ENCODE measurements at regions not wholly inside any gene's neighbourhood (a gene's known extent, or its start where the extent isn't known, plus 50 kb on each side); places are given as distances from the start of the nearest gene placed in this dataset.

GRCh38 chr2:37543999-37544557, 127.4 kb downstream of the CDC42EP3 start:
- DNase-seq (ENCODE audit: low read depth in 3 of 3), result no peak

GRCh38 chr2:37544591-37545031, 126.8 kb downstream of the CDC42EP3 start:
- no peak for DNase-seq (ENCODE audit: low read depth in 3 of 3)

GRCh38 chr2:37549598-37549997, 121.8 kb downstream of the CDC42EP3 start:
- no peak for DNase-seq (ENCODE audit: low read depth in 3 of 3)

GRCh38 chr2:37550190-37550589, 121.3 kb downstream of the CDC42EP3 start:
- DNase-seq (ENCODE audit: low read depth in 3 of 3), result no peak

GRCh38 chr2:37551783-37552182, 119.7 kb downstream of the CDC42EP3 start:
- DNase-seq (ENCODE audit: low read depth in 3 of 3), result no peak

- DNase-seq (ENCODE audit: low read depth in 3 of 3), result no peak
Observed at GRCh38 chr2:37552339-37552738, 119.1 kb downstream of the CDC42EP3 start.

- no peak for DNase-seq (ENCODE audit: low read depth in 3 of 3)
Observed at GRCh38 chr2:37553411-37554154, 117.9 kb downstream of the CDC42EP3 start.

GRCh38 chr2:37554155-37554510, 117.3 kb downstream of the CDC42EP3 start:
- no peak for DNase-seq (ENCODE audit: low read depth in 3 of 3)

- DNase-seq (ENCODE audit: low read depth in 3 of 3), result no peak
Observed at GRCh38 chr2:37554687-37555086, 116.8 kb downstream of the CDC42EP3 start.

GRCh38 chr2:37555457-37555856, 116.0 kb downstream of the CDC42EP3 start:
- DNase-seq (ENCODE audit: low read depth in 3 of 3), result no peak

- DNase-seq (ENCODE audit: low read depth in 3 of 3), result no peak
Observed at GRCh38 chr2:37556256-37556655, 115.2 kb downstream of the CDC42EP3 start.

GRCh38 chr2:37558623-37559022, 112.8 kb downstream of the CDC42EP3 start:
- no peak for DNase-seq (ENCODE audit: low read depth in 3 of 3)

GRCh38 chr2:37560241-37560848, 111.1 kb downstream of the CDC42EP3 start:
- no peak for DNase-seq (ENCODE audit: low read depth in 3 of 3)

GRCh38 chr2:37560863-37561614, 110.4 kb downstream of the CDC42EP3 start:
- DNase-seq (ENCODE audit: low read depth in 3 of 3), result no peak

- DNase-seq (ENCODE audit: low read depth in 3 of 3), result no peak
Observed at GRCh38 chr2:37561615-37562569, 109.5 kb downstream of the CDC42EP3 start.

- no peak for DNase-seq (ENCODE audit: low read depth in 3 of 3)
Observed at GRCh38 chr2:37563375-37564015, 107.9 kb downstream of the CDC42EP3 start.

GRCh38 chr2:37564356-37564755, 107.1 kb downstream of the CDC42EP3 start:
- DNase-seq (ENCODE audit: low read depth in 3 of 3), result no peak

- no peak for DNase-seq (ENCODE audit: low read depth in 3 of 3)
Observed at GRCh38 chr2:37566517-37566981, 104.9 kb downstream of the CDC42EP3 start.

- DNase-seq (ENCODE audit: low read depth in 3 of 3), result no peak
Observed at GRCh38 chr2:37568565-37568964, 102.9 kb downstream of the CDC42EP3 start.

- DNase-seq (ENCODE audit: low read depth in 3 of 3), result no peak
Observed at GRCh38 chr2:37569131-37569823, 102.2 kb downstream of the CDC42EP3 start.
